GM18505 (cell line): ENCODE measurements at regions not wholly inside any gene's neighbourhood (a gene's known extent, or its start where the extent isn't known, plus 50 kb on each side); places are given as distances from the start of the nearest gene placed in this dataset.
A peak's percentile ranks its signal among the peaks of the same experiment; 100 is the strongest.
"Not testable (repeated sequence)": the region's sequence is repeated elsewhere in the genome, so short reads cannot be mapped to it uniquely, and the experiment has no call there.

Experiments used
- ATAC-seq: cut with Tn5 transposase; IDR thresholded peaks from one replicate; pipeline ENCODE4 v1.9.1; 2021; ENCODE audit not compliant: unreplicated experiment
- POLR2A ChIP-seq: IDR thresholded peaks from 4 replicates; pipeline ENCODE4 v1.6.1; 2011; ENCODE audit warnings: borderline replicate concordance; ENCODE audit not compliant: insufficient read depth, insufficient read length; ENCODE audit errors: extremely low read depth

DNA sequence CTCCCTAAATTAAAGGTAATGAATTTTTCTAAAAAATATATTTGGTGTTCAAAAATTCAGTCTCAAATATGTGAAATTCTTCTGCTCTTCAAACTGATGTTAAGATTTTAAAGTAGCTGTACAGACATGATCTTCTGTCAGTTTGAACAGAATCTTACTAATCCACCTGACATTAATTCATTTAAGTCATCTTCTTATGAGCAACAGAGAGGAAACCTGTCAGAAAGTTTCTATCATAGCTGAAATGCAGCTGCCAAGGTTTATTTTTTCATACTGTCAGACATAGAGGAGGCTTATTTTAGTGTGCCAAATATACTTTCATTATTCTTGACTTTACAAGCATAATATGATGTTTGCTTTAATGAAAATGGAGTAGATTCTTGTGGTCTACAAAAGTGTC is 686.6 kb upstream of the MIS18BP1 start:
- no peak for TF ChIP-seq POLR2A
- no peak for ATAC-seq

DNA sequence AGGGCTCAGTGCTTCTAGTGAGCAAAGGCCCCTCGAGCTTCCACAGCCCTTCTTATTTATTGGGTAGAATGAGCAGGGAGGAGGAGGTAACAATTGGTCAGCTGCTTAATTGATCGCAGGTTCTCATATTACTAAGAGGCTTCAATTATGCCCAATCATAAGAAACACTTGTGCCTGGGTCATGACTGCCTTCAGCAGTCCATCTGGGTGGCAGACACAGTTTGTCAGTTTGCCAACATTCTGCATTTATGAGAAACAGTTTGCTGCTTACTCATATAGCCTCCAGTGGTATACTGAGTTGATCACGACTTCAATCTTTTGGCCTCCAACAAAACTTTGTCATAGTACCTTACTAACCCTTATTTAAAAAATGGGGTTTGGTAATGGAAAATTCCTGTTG is 667.0 kb upstream of the MIS18BP1 start:
- ATAC-seq: not testable (repeated sequence)

DNA sequence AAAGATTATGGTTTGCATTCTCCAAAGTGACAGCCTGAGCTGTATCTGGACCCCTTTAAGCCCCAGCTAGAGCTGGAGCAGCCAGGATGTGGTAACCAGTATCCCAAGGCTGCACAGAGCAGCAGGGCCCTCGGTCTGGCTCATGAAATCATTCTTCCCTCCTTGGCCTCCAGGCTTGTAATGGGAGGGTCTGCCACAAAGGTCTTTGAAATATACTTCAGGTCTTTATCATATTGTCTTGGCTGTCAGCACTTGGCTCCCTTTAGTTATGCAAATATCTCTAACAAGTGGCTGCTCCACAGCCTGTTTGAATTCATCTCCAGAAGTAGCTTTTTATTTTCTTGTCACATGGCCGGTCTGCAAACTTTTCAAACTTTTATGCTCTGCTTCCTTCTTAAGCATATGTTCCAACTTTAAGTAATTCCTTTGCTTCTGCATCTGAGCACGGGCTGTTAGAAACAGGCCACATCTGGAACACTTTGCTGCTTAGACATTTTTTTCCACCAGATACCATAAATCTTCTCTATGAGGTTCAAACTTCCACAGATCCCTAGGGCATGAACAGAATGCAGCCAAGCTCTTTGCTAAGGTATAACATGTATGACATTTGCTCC is 663.4 kb upstream of the MIS18BP1 start:
- ATAC-seq: no peak
- TF ChIP-seq POLR2A: no peak

DNA sequence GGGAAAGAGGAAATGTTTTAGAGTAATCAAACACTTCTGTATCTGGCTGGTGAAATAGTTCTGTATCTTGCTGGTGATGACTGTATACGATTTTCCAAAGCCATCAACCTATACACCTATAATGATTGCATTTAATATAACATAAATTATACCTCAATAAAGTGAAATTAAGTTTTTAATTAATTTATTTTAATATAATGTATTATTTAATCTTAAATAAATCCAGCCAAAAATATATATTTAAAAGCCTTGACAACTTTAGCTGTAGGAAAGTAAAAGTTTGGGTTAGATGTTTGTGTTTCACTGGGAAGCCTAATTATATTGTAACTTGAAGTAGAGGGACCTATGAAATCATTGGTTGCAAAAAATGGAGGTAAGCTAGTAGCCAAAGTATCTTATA is 654.8 kb upstream of the MIS18BP1 start:
- no peak for ATAC-seq
- no peak for TF ChIP-seq POLR2A

DNA sequence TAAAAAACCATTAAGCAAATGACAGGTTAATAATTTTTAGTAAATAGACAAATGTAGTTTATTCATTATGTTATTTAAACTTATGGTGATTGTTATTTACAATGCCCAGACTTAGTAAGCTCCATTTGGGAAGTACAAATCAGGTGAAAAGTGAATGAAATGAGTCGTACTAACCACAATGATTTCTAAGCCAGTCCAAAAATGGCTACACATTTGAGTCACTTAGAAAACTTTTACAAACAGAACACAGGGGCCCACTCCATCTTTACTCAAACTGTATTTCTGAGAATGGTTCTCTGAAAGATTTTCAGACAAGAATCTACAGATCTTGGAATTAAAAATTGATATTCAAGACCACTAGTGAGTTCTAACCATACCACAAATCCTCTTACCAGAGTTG is 653.3 kb upstream of the MIS18BP1 start:
- peak; percentile 83 for ATAC-seq

DNA sequence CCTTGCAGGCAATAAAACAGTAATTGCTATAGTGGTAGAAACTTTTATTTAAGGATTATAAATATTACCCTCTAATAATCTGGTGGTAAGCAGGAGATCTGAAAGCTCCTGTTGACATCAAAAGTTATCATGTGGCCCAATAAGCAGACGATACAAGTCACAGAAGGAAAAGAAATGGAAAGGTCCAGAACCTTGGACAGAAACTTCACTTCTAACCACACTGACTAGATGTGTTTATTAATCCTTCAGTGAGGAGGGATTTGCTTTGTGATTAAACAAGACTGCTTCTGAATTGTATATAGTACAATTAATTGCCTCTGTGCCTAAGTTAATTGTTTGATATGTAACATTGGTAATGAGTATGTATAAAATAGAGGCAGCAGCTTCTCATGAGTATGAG is 652.7 kb upstream of the MIS18BP1 start:
- ATAC-seq: no peak
- no peak for TF ChIP-seq POLR2A

More for the DNA sequence above, 653.3 kb upstream of the MIS18BP1 start:
- TF ChIP-seq POLR2A: no peak

DNA sequence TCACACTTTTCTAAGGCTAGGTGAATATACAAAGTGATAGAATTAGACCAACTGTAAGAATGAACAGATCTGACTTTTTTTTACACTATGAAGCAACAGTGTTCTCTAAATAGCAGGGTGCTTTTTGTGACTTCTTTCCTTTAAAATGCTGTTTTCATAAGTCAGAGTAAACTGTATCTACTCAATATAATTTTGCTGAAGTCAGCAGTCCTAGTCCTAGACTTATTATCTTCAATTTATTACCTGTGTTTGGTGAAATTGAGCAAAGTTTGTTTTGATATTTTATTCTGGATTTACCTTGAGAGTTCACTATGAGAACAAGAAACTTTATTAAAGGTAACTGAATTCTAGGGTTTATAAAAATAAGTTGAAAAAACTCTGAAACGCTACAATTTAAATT is 651.3 kb upstream of the MIS18BP1 start:
- no peak for TF ChIP-seq POLR2A
- ATAC-seq: no peak

DNA sequence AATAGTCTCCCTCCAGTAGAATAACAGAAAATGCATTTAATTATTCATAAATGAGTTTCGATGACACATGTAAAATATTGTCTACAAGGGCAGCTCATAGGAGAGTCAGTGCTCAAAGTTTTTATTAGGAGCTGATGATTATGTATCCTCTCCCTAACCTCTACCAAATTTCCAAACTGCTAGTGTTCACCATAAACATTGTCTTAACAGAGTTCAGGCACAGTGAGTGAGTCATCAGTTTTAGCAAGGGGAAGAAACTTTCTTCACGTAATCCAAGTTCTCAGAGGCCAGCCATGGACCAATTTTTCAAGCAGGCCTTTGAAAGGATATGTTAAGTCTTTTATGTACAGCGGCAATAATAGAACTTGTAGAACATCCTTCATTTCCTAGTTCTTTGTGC is 649.2 kb upstream of the MIS18BP1 start:
- TF ChIP-seq POLR2A: no peak
- ATAC-seq: no peak

DNA sequence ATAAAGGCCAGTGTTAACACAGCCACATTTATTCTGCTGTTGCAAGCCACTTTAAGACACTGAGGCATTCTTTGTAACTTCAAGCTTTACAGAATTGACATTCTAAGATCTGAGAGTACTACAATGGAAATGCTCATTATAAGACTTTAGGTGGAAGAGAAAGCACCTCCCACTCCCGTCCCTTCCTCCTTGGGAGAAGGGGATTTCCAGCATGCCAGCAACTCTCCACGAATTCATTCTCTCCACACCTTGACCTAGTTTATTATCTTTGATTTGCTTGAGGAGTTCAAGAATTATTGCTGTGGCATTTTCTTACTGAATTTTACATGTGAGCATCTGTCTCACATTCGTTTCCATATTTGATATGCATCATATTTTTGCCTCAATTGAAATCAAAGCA is 644.4 kb upstream of the MIS18BP1 start:
- TF ChIP-seq POLR2A: no peak
- no peak for ATAC-seq

DNA sequence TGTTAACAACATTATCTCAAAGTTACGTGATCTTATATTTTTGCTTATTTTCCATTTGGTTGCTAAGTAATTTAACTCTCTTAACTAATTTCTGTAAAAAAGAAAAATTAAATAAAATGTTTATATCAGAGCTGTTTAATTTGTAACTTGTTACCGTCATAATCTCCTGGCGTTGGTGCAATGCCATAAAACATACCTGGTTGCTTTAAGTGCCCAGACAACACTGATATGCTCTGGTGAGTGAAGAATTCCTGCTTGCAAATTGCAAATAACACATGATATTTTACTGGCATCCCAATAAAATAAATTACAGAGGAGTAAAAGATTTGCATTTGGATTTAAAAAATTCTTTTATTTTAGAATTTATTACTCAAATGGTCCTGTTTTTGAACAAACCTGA is 640.1 kb upstream of the MIS18BP1 start:
- no peak for TF ChIP-seq POLR2A
- no peak for ATAC-seq

DNA sequence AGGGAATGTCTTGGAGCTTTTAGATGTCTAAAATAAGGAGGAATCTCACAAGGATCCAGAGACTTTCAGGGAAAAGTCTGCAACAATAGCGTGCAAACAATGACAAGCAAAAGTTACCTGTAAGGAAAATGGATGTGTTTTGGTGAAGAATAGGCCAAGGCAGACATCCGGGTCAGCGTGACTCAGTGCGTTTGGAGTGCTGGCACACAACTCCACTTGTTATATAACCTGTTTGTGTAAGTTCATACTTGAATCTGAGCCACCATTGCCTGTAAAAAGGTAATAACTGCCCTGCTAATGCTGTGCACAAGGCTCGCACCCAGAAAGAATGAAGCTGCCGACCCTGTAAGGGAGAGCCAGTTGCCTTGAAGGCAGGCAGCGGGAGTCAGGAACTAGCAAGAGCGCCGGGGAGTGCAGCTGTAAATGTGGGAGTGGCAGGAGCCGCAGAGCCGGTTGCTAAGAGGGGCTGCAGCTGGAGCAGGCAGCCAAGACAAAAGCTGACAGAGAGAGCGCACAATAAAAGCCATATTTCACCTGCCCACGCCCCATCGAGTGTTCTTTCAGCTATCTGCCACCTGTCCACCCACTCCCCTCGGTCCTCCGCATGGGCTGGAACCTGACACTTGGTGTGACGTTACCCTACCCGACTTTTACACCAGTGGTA is 638.5 kb upstream of the MIS18BP1 start:
- TF ChIP-seq POLR2A: no peak
- no peak for ATAC-seq

DNA sequence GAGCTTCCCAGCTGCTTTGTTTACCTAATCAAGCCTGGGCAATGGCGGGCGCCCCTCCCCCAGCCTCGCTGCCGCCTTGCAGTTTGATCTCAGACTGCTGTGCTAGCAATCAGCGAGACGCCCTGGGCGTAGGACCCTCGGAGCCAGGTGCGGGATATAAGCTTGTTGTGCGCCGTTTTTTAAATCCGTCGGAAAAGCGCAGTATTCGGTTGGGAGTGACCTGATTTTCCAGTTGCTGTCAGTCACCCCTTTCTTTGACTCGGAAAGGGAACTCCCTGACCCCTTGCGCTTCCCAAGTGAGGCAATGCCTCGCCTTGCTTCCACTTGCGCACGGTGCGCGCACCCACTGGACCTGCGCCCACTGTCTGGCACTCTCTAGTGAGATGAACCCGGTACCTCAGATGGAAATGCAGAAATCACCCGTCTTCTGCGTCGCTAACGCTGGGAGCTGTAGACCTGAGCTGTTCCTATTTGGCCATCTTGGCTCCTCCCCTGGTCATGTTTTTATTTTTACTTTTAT is 635.8 kb upstream of the MIS18BP1 start:
- not testable (repeated sequence) for ATAC-seq

DNA sequence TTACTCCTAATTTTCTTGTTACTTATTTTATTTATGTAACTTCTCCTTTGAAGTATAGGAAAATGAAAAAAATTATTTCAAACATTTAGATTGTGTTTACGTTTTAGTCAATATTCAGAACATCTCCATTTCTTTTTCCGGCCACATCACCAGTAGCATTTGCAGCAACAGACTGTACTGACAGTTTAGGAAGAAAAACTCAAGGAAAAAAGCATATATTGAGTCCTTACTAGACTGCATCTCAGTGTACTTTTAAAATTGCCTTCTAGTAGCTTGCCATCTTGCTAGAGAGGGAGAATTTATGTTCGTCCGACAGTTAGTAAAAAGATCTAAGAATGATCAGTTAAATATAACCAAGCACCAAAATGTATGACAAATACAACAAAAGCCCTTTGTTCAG is 625.0 kb upstream of the MIS18BP1 start:
- no peak for TF ChIP-seq POLR2A
- no peak for ATAC-seq

DNA sequence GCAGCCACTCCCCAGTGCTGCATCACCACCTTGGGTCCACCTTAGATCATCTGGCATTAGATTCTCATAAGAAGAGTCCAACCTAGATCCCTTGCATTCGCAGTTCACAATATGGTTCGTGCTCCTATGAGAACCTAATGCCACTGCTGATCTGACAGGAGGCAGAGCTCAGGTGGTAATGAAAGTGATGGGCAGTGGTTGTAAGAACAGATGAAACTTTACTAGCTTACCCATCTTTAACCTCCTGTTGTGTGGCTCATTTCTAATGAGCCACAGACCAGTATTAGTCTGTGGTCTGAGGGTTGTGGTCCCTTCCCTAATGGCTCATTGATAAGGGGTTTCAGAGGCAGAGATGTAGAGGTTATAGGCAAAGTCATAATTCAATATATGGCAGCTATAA is 615.9 kb upstream of the MIS18BP1 start:
- no peak for TF ChIP-seq POLR2A
- peak; percentile 25 for ATAC-seq

DNA sequence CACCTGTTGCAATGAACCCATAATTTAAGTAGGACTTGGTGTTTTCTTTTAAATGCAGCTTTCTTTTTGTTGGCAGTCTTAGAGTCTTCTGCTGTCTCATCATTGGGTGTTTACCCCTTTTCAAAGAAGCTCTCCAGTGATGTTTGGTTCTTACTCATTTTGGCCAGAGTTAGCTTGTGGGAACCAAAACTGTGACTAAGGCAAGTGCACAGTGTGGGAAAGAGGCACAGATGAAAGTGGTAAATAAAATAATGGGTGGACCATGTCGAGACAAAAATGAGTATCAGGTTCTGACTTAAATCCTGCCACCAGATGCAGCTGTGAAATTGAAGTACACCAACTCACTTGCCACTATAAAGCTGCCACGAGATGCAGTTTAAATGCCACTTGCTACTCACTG is 615.4 kb upstream of the MIS18BP1 start:
- ATAC-seq: peak; percentile 72

More for the DNA sequence above, 615.4 kb upstream of the MIS18BP1 start:
- no peak for TF ChIP-seq POLR2A
